GM12878 (cell line): ENCODE measurements at regions not wholly inside any gene's neighbourhood (a gene's known extent, or its start where the extent isn't known, plus 50 kb on each side); places are given as distances from the start of the nearest gene placed in this dataset.
"Not testable (repeated sequence)": the region's sequence is repeated elsewhere in the genome, so short reads cannot be mapped to it uniquely, and the experiment has no call there.

Source experiments
- ATAC-seq: fragments of 200-7000 bp; cut with Tn5 transposase; 3 replicates; pipeline ENCODE4 v1.9.1; 2020; ENCODE audit warnings: mild to moderate bottlenecking, moderate library complexity
- BruUV-seq: library from RNA; stranded (reverse); fragments of 400-500 nt; replicated peaks from 2 replicates; lab custom pipeline; 2021; lab: Mats Ljungman, UMichigan
- CTCF ChIA-PET: fragments of 300-600 bp; sonication (Branson Sonifier 250); formaldehyde crosslinking; extraction: SDS; loops from one replicate; lab custom pipeline; 2021; ENCODE audit warnings: inconsistent platforms; lab: Yijun Ruan, JAX
- POLR2A ChIA-PET: fragments of 350-600 bp; formaldehyde crosslinking; extraction: SDS; loops from one replicate; lab custom pipeline; 2021; ENCODE audit warnings: inconsistent platforms; lab: Charles Lee
- RAD21 ChIA-PET: fragments of 300-600 bp; sonication (Branson Sonifier 250); formaldehyde crosslinking; loops from one replicate; lab custom pipeline; 2023; ENCODE audit warnings: antibody characterized with exemption; ENCODE audit not compliant: unreplicated experiment; lab: Charles Lee
- SMC1A ChIA-PET: fragments of 300-600 bp; sonication (Branson Sonifier 250); formaldehyde crosslinking; loops from one replicate; lab custom pipeline; 2023; ENCODE audit not compliant: unreplicated experiment, uncharacterized antibody; lab: Charles Lee
- DNase-seq: peaks from one replicate; pipeline ENCODE4 v3.0.0-alpha.2; 2011; ENCODE audit warnings: low read depth, low spot score
- FAIRE-seq: peaks from 3 replicates; lab custom pipeline; 2011; peaks lifted over from hg19 to GRCh38; lab: Jason Lieb, UNC
- H2AFZ ChIP-seq: 2 replicates; pipeline ENCODE4 v1.6.0; 2011; ENCODE audit warnings: low read depth, low read length, control low read depth; ENCODE audit not compliant: control insufficient read depth
- H3K27ac ChIP-seq: 2 replicates; pipeline ENCODE4 v1.5.1; 2011; ENCODE audit warnings: control low read depth; ENCODE audit not compliant: control insufficient read depth, insufficient read depth
- H3K27me3 ChIP-seq, 2 experiments: replicated peaks in 1 of 2; 2 replicates each; pipeline versions ENCODE4 v1.6.0 to v1.6.1; 2011; ENCODE audit warnings: low read length in 1 of 2; ENCODE audit not compliant: control insufficient read depth in 2 of 2, insufficient read depth in 2 of 2
- H3K36me3 ChIP-seq, 2 experiments: 2 replicates each; pipeline ENCODE4 v1.5.1; 2011; ENCODE audit warnings: low read length in 1 of 2; ENCODE audit not compliant: control insufficient read depth in 2 of 2, insufficient read depth in 2 of 2
- H3K4me1 ChIP-seq: 2 replicates; pipeline ENCODE4 v1.6.1; 2011; ENCODE audit warnings: mild to moderate bottlenecking, low read length, moderate library complexity, mixed read lengths; ENCODE audit not compliant: control insufficient read depth, insufficient read depth
- H3K4me2 ChIP-seq: 2 replicates; pipeline ENCODE4 v1.6.0; 2011; ENCODE audit warnings: control low read depth; ENCODE audit not compliant: control insufficient read depth, insufficient read depth
- H3K4me3 ChIP-seq: fragments of 200-600 bp; sonication (generic); 2 replicates; pipeline ENCODE4 v1.5.1; 2016
- H3K79me2 ChIP-seq: 2 replicates; pipeline ENCODE4 v1.6.0; 2011; ENCODE audit warnings: low read length; ENCODE audit not compliant: control insufficient read depth, insufficient read depth
- H3K9ac ChIP-seq: 2 replicates; pipeline ENCODE4 v1.8.0; 2011; ENCODE audit warnings: low read length, control low read depth, mixed read lengths; ENCODE audit not compliant: control insufficient read depth, insufficient read depth
- H3K9me3 ChIP-seq: replicated peaks from 3 replicates; pipeline ENCODE4 v1.5.1; 2011; ENCODE audit warnings: mild to moderate bottlenecking, low read length; ENCODE audit not compliant: control insufficient read depth, insufficient read depth
- H4K20me1 ChIP-seq: 2 replicates; pipeline ENCODE4 v1.6.0; 2011; ENCODE audit not compliant: control insufficient read depth, insufficient read depth
- WGBS: methylation state at CpG from one replicate; pipeline ENCODE4 v1.1.6; 2016; ENCODE audit warnings: low lambda C conversion rate; ENCODE audit not compliant: insufficient replicate concordance, insufficient coverage; ENCODE audit errors: missing lambda C conversion rate; 5-methylcytosine and 5-hydroxymethylcytosine counted together
- in situ Hi-C: fragments of 300-500 bp; cut with MboI; formaldehyde crosslinking; loops from 9 replicates; pipeline ENCODE4 v1.14.3; 2018; ENCODE audit warnings: mixed read lengths
- intact Hi-C: fragments of 100-400 bp; cut with micrococcal nuclease; formaldehyde crosslinking; loops from one replicate; pipeline ENCODE4 v1.14.2; 2022; ENCODE audit not compliant: unreplicated experiment

- H3K36me3 ChIP-seq, DNase-seq, H3K79me2 ChIP-seq, H3K9me3 ChIP-seq, SMC1A ChIA-PET, H3K27me3 ChIP-seq, BruUV-seq, RAD21 ChIA-PET, H3K4me3 ChIP-seq, H3K9ac ChIP-seq, H2AFZ ChIP-seq, CTCF ChIA-PET, H3K4me1 ChIP-seq, H3K27ac ChIP-seq, POLR2A ChIA-PET, FAIRE-seq, ATAC-seq, in situ Hi-C loops, intact Hi-C loops, H3K4me2 ChIP-seq, H4K20me1 ChIP-seq: not testable (repeated sequence)
- 62% methylated on average over 20 of the region's 32 CpGs for WGBS
Observed at GRCh38 chr3:182425926-182426718, 367.2 kb upstream of the ATP11B start.

- not testable (repeated sequence) for DNase-seq
Observed at GRCh38 chr3:182431972-182432371, 361.3 kb upstream of the ATP11B start.

More at GRCh38 chr3:182431972-182432371, 361.3 kb upstream of the ATP11B start:
- ATAC-seq, H4K20me1 ChIP-seq, FAIRE-seq, H3K27ac ChIP-seq, RAD21 ChIA-PET, H2AFZ ChIP-seq, POLR2A ChIA-PET, H3K4me3 ChIP-seq, H3K9me3 ChIP-seq, H3K27me3 ChIP-seq, H3K4me1 ChIP-seq, H3K4me2 ChIP-seq, in situ Hi-C loops, H3K79me2 ChIP-seq, SMC1A ChIA-PET, intact Hi-C loops, BruUV-seq, H3K9ac ChIP-seq, H3K36me3 ChIP-seq: not testable (repeated sequence)
- CTCF ChIA-PET, result interaction anchor here (1.6 kb wide), 1 partner anchor 17 kb away, joined by 3 read pairs; no protein-coding TSS in a partner anchor
- 42% methylated on average over 6 of the region's 6 CpGs for WGBS
